HL-60/S4 treated with retinoic acid at 250 ng/mL for 4 days and 3 days (cell line): ENCODE measurements at regions not wholly inside any gene's neighbourhood (a gene's known extent, or its start where the extent isn't known, plus 50 kb on each side); places are given as distances from the start of the nearest gene placed in this dataset.
"Not testable (repeated sequence)": the region's sequence is repeated elsewhere in the genome, so short reads cannot be mapped to it uniquely, and the experiment has no call there.

ENCODE experiments used
- in situ Hi-C: fragments of 300-500 bp; cut with MboI; formaldehyde crosslinking; loops from 2 replicates; pipeline ENCODE4 v1.7.0; 2022; ENCODE audit warnings: low sequenced_read_pairs

- in situ Hi-C loops: no loop called here
These were observed 145.2 kb upstream of the CADM1 start for GRCh38 chr11:115649461-115649860.

- in situ Hi-C loops: no loop called here
These were observed 141.6 kb upstream of the CADM1 start for GRCh38 chr11:115645631-115646317.

- in situ Hi-C loops: no loop called here
These were observed 140.6 kb upstream of the CADM1 start for GRCh38 chr11:115644856-115645255.

- in situ Hi-C loops: no loop called here
These were observed 139.5 kb upstream of the CADM1 start for GRCh38 chr11:115643549-115644270.

- in situ Hi-C loops: no loop called here
These were observed 138.4 kb upstream of the CADM1 start for GRCh38 chr11:115642660-115643059.

GRCh38 chr11:115637599-115638241 is 133.5 kb upstream of the CADM1 start:
- in situ Hi-C loops: no loop called here

GRCh38 chr11:115636753-115637527 is 132.7 kb upstream of the CADM1 start:
- in situ Hi-C loops: no loop called here

GRCh38 chr11:115633977-115634376 is 129.8 kb upstream of the CADM1 start:
- in situ Hi-C loops: not testable (repeated sequence)

GRCh38 chr11:115632061-115632460 is 127.8 kb upstream of the CADM1 start:
- in situ Hi-C loops: no loop called here

GRCh38 chr11:115631609-115632008 is 127.4 kb upstream of the CADM1 start:
- in situ Hi-C loops: no loop called here

GRCh38 chr11:115630214-115630613 is 126.0 kb upstream of the CADM1 start:
- in situ Hi-C loops: no loop called here

GRCh38 chr11:115629456-115630015 is 125.3 kb upstream of the CADM1 start:
- in situ Hi-C loops: no loop called here

- in situ Hi-C loops: no loop called here
These were observed 123.6 kb upstream of the CADM1 start for GRCh38 chr11:115627666-115628460.

GRCh38 chr11:115627071-115627470 is 122.9 kb upstream of the CADM1 start:
- in situ Hi-C loops: no loop called here

- in situ Hi-C loops: no loop called here
These were observed 122.2 kb upstream of the CADM1 start for GRCh38 chr11:115626414-115626813.

GRCh38 chr11:115625502-115625901 is 121.3 kb upstream of the CADM1 start:
- in situ Hi-C loops: no loop called here

GRCh38 chr11:115624065-115624464 is 119.8 kb upstream of the CADM1 start:
- in situ Hi-C loops: no loop called here

- in situ Hi-C loops: no loop called here
These were observed 118.8 kb upstream of the CADM1 start for GRCh38 chr11:115623021-115623451.

- in situ Hi-C loops: no loop called here
These were observed 114.2 kb upstream of the CADM1 start for GRCh38 chr11:115618428-115618827.

- in situ Hi-C loops: no loop called here
These were observed 113.6 kb upstream of the CADM1 start for GRCh38 chr11:115617767-115618166.
